ENCODE measurements at regions not wholly inside any gene's neighbourhood (a gene's known extent, or its start where the extent isn't known, plus 50 kb on each side); places are given as distances from the start of the nearest gene placed in this dataset.

GRCh38 chr2:156892467-156893281 is 364.8 kb upstream of the GALNT5 start:
- Histone ChIP-seq H2AK5ac (ENCODE audit: low read length) (no peak overlapping the region), H4K5ac (ENCODE audit: low read length) (no peak overlapping the region), H2BK15ac (replicated peaks; ENCODE audit: low read depth) (peak overlapping the region; percentile 92), H3K36me3 (ENCODE audit: control insufficient read depth, insufficient read depth, low read length) (no peaks in the 10 kb centered on the region), H3K4me1 (ENCODE audit: control insufficient read depth, low read depth, low read length) (no peaks in the 10 kb centered on the region), H3K18ac (ENCODE audit: low read length) (peak overlapping the region; percentile 99), H3K4me2 (ENCODE audit: low read length) (peak overlapping the region; percentile 1), H3K27ac (ENCODE audit: low read depth, low read length) (no peak overlapping the region), H2BK5ac (ENCODE audit: low read length) (no peak overlapping the region), H3K79me1 (ENCODE audit: low read length) (no peaks in the 10 kb centered on the region), H3K9ac (ENCODE audit: low read length) (peak overlapping the region; percentile 10), H2BK120ac (ENCODE audit: low read depth, low read length) (peak overlapping the region; percentile 82), H3K56ac (ENCODE audit: low read length) (peak overlapping the region; percentile 19), H3K79me2 (ENCODE audit: control insufficient read depth, insufficient read depth, low read length) (no peaks in the 10 kb centered on the region), H3K4ac (ENCODE audit: low read depth, low read length) (peak overlapping the region; percentile 70), H3K4me3 (ENCODE audit: low read length) (no peak overlapping the region), H4K8ac (ENCODE audit: low read depth, low read length) (no peak overlapping the region), H3K23ac (ENCODE audit: low read length) (no peak overlapping the region), H3K27me3 (ENCODE audit: insufficient read depth, low read length, poor library complexity) (no peaks in the 10 kb centered on the region)
- no CpG with 5 or more reads among the region's 14 CpGs for WGBS (ENCODE audit: extremely low coverage, insufficient coverage, low lambda C conversion rate)
- DNase-seq, result peak; percentile 85

GRCh38 chr2:156896294-156896693 is 361.2 kb upstream of the GALNT5 start:
- H3K9ac ChIP-seq (ENCODE audit: low read length), result no peak overlapping the region
- H3K36me3 ChIP-seq (ENCODE audit: control insufficient read depth, insufficient read depth, low read length), result no peaks in the 10 kb centered on the region
- no CpG with 5 or more reads among the region's 1 CpG for WGBS (ENCODE audit: extremely low coverage, insufficient coverage, low lambda C conversion rate)
- H3K4me2 ChIP-seq (ENCODE audit: low read length), result no peak overlapping the region
- H4K5ac ChIP-seq (ENCODE audit: low read length), result no peak overlapping the region
- H3K56ac ChIP-seq (ENCODE audit: low read length), result no peak overlapping the region
- H3K18ac ChIP-seq (ENCODE audit: low read length), result no peak overlapping the region
- DNase-seq, result no peak
- H2BK15ac ChIP-seq (replicated peaks; ENCODE audit: low read depth), result no peak overlapping the region
- no peak overlapping the region for H2BK5ac ChIP-seq (ENCODE audit: low read length)
- H3K27me3 ChIP-seq (ENCODE audit: insufficient read depth, low read length, poor library complexity), result no peaks in the 10 kb centered on the region
- H3K23ac ChIP-seq (ENCODE audit: low read length), result no peak overlapping the region
- no peaks in the 10 kb centered on the region for H3K79me2 ChIP-seq (ENCODE audit: control insufficient read depth, insufficient read depth, low read length)
- H3K4ac ChIP-seq (ENCODE audit: low read depth, low read length), result no peak overlapping the region
- H3K79me1 ChIP-seq (ENCODE audit: low read length), result no peaks in the 10 kb centered on the region
- H3K4me1 ChIP-seq (ENCODE audit: control insufficient read depth, low read depth, low read length), result no peaks in the 10 kb centered on the region
- H2BK120ac ChIP-seq (ENCODE audit: low read depth, low read length), result no peak overlapping the region
- no peak overlapping the region for H2AK5ac ChIP-seq (ENCODE audit: low read length)
- no peak overlapping the region for H3K4me3 ChIP-seq (ENCODE audit: low read length)
- no peak overlapping the region for H3K27ac ChIP-seq (ENCODE audit: low read depth, low read length)
- no peak overlapping the region for H4K8ac ChIP-seq (ENCODE audit: low read depth, low read length)

- H3K79me2 ChIP-seq (ENCODE audit: control insufficient read depth, insufficient read depth, low read length), result no peaks in the 10 kb centered on the region
- no peak overlapping the region for H2AK5ac ChIP-seq (ENCODE audit: low read length)
- H3K9ac ChIP-seq (ENCODE audit: low read length), result no peak overlapping the region
- H3K18ac ChIP-seq (ENCODE audit: low read length), result no peak overlapping the region
- no peak overlapping the region for H2BK5ac ChIP-seq (ENCODE audit: low read length)
- H3K27ac ChIP-seq (ENCODE audit: low read depth, low read length), result no peak overlapping the region
- no peaks in the 10 kb centered on the region for H3K36me3 ChIP-seq (ENCODE audit: control insufficient read depth, insufficient read depth, low read length)
- H3K4me3 ChIP-seq (ENCODE audit: low read length), result no peak overlapping the region
- H3K79me1 ChIP-seq (ENCODE audit: low read length), result no peaks in the 10 kb centered on the region
- no peak overlapping the region for H2BK120ac ChIP-seq (ENCODE audit: low read depth, low read length)
- H4K5ac ChIP-seq (ENCODE audit: low read length), result no peak overlapping the region
- H4K8ac ChIP-seq (ENCODE audit: low read depth, low read length), result no peak overlapping the region
- no peak overlapping the region for H3K4ac ChIP-seq (ENCODE audit: low read depth, low read length)
- no peak overlapping the region for H3K4me2 ChIP-seq (ENCODE audit: low read length)
- H3K4me1 ChIP-seq (ENCODE audit: control insufficient read depth, low read depth, low read length), result no peaks in the 10 kb centered on the region
- no peak overlapping the region for H3K56ac ChIP-seq (ENCODE audit: low read length)
- no peaks in the 10 kb centered on the region for H3K27me3 ChIP-seq (ENCODE audit: insufficient read depth, low read length, poor library complexity)
- no peak overlapping the region for H3K23ac ChIP-seq (ENCODE audit: low read length)
- no peak overlapping the region for H2BK15ac ChIP-seq (replicated peaks; ENCODE audit: low read depth)
- no peak for DNase-seq
These were observed 360.0 kb upstream of the GALNT5 start for GRCh38 chr2:156897548-156897947.

- Histone ChIP-seq H2AK5ac (ENCODE audit: low read length) (no peak overlapping the region), H3K18ac (ENCODE audit: low read length) (no peak overlapping the region), H4K5ac (ENCODE audit: low read length) (no peak overlapping the region), H3K27me3 (ENCODE audit: insufficient read depth, low read length, poor library complexity) (no peaks in the 10 kb centered on the region), H3K79me2 (ENCODE audit: control insufficient read depth, insufficient read depth, low read length) (no peaks in the 10 kb centered on the region), H3K36me3 (ENCODE audit: control insufficient read depth, insufficient read depth, low read length) (no peaks in the 10 kb centered on the region), H3K27ac (ENCODE audit: low read depth, low read length) (no peak overlapping the region), H3K9ac (ENCODE audit: low read length) (no peak overlapping the region), H3K4me2 (ENCODE audit: low read length) (no peak overlapping the region), H3K79me1 (ENCODE audit: low read length) (no peaks in the 10 kb centered on the region), H3K23ac (ENCODE audit: low read length) (no peak overlapping the region), H3K4me1 (ENCODE audit: control insufficient read depth, low read depth, low read length) (no peaks in the 10 kb centered on the region), H3K4ac (ENCODE audit: low read depth, low read length) (no peak overlapping the region), H3K4me3 (ENCODE audit: low read length) (no peak overlapping the region), H2BK15ac (replicated peaks; ENCODE audit: low read depth) (peak overlapping the region; percentile 36), H4K8ac (ENCODE audit: low read depth, low read length) (no peak overlapping the region), H3K56ac (ENCODE audit: low read length) (no peak overlapping the region), H2BK120ac (ENCODE audit: low read depth, low read length) (no peak overlapping the region), H2BK5ac (ENCODE audit: low read length) (no peak overlapping the region)
- peak; percentile 84 for DNase-seq
- WGBS (ENCODE audit: extremely low coverage, insufficient coverage, low lambda C conversion rate), result no CpG with 5 or more reads among the region's 4 CpGs
These were observed 356.0 kb upstream of the GALNT5 start for GRCh38 chr2:156901373-156902031.

GRCh38 chr2:156903335-156903734 is 354.2 kb upstream of the GALNT5 start:
- H2BK120ac ChIP-seq (ENCODE audit: low read depth, low read length), result no peak overlapping the region
- no peak overlapping the region for H3K9ac ChIP-seq (ENCODE audit: low read length)
- no peak overlapping the region for H3K4me2 ChIP-seq (ENCODE audit: low read length)
- H3K36me3 ChIP-seq (ENCODE audit: control insufficient read depth, insufficient read depth, low read length), result no peaks in the 10 kb centered on the region
- no peak overlapping the region for H3K56ac ChIP-seq (ENCODE audit: low read length)
- H2BK5ac ChIP-seq (ENCODE audit: low read length), result no peak overlapping the region
- H2AK5ac ChIP-seq (ENCODE audit: low read length), result no peak overlapping the region
- H2BK15ac ChIP-seq (replicated peaks; ENCODE audit: low read depth), result no peak overlapping the region
- no peak overlapping the region for H3K27ac ChIP-seq (ENCODE audit: low read depth, low read length)
- no peaks in the 10 kb centered on the region for H3K79me2 ChIP-seq (ENCODE audit: control insufficient read depth, insufficient read depth, low read length)
- H3K27me3 ChIP-seq (ENCODE audit: insufficient read depth, low read length, poor library complexity), result no peaks in the 10 kb centered on the region
- H3K18ac ChIP-seq (ENCODE audit: low read length), result no peak overlapping the region
- H3K79me1 ChIP-seq (ENCODE audit: low read length), result no peaks in the 10 kb centered on the region
- no peaks in the 10 kb centered on the region for H3K4me1 ChIP-seq (ENCODE audit: control insufficient read depth, low read depth, low read length)
- H4K8ac ChIP-seq (ENCODE audit: low read depth, low read length), result no peak overlapping the region
- no peak for DNase-seq
- no peak overlapping the region for H3K4ac ChIP-seq (ENCODE audit: low read depth, low read length)
- no peak overlapping the region for H4K5ac ChIP-seq (ENCODE audit: low read length)
- H3K4me3 ChIP-seq (ENCODE audit: low read length), result no peak overlapping the region
- H3K23ac ChIP-seq (ENCODE audit: low read length), result no peak overlapping the region
